Neural progenitor cell (in vitro differentiated cells): ENCODE measurements at regions not wholly inside any gene's neighbourhood (a gene's known extent, or its start where the extent isn't known, plus 50 kb on each side); places are given as distances from the start of the nearest gene placed in this dataset. TPM values are rescaled to one million over a fixed set of nuclear protein-coding genes. Genes with fewer than 3 reads are reported as not detected.
A peak's percentile ranks its signal among the peaks of the same experiment; 100 is the strongest.

ENCODE experiments used
- DNase-seq: peaks from one replicate; pipeline ENCODE4 v3.0.0-alpha.2; 2016; ENCODE audit warnings: low spot score
- H2AFZ ChIP-seq: fragments of 200-600 bp; sonication (generic); replicated peaks from 2 replicates; pipeline ENCODE4 v1.6.1; 2016; ENCODE audit warnings: antibody characterized with exemption
- H3F3A ChIP-seq: fragments of 200-600 bp; sonication (generic); 2 replicates; pipeline ENCODE4 v1.6.1; 2016; ENCODE audit warnings: antibody characterized with exemption, low read depth
- H3K27ac ChIP-seq: fragments of 200-600 bp; sonication (generic); 2 replicates; pipeline ENCODE4 v1.5.1; 2016; ENCODE audit warnings: mild to moderate bottlenecking
- H3K27me3 ChIP-seq: fragments of 200-600 bp; sonication (generic); 2 replicates; pipeline ENCODE4 v1.6.1; 2016; ENCODE audit warnings: mild to moderate bottlenecking, moderate library complexity
- H3K36me3 ChIP-seq: fragments of 200-600 bp; sonication (generic); 2 replicates; pipeline ENCODE4 v1.5.1; 2016
- H3K4me1 ChIP-seq: fragments of 200-600 bp; sonication (generic); 2 replicates; pipeline ENCODE4 v1.6.1; 2016; ENCODE audit warnings: mixed run types
- H3K4me2 ChIP-seq: fragments of 200-600 bp; sonication (generic); 2 replicates; pipeline ENCODE4 v1.6.1; 2016
- H3K4me3 ChIP-seq: fragments of 200-600 bp; sonication (generic); 2 replicates; pipeline ENCODE4 v1.5.1; 2016
- H3K79me2 ChIP-seq: fragments of 200-600 bp; sonication (generic); 2 replicates; pipeline ENCODE4 v1.6.1; 2016; ENCODE audit warnings: low read depth
- H3K9ac ChIP-seq: fragments of 200-600 bp; sonication (generic); 2 replicates; pipeline ENCODE4 v1.6.1; 2016
- H3K9me3 ChIP-seq: fragments of 200-600 bp; sonication (generic); 2 replicates; pipeline ENCODE4 v1.5.1; 2016; ENCODE audit warnings: low read depth
- H4K20me1 ChIP-seq: fragments of 200-600 bp; sonication (generic); 2 replicates; pipeline ENCODE4 v1.6.1; 2016; ENCODE audit warnings: low read depth
- H3K27ac Mint-ChIP-seq: 3 replicates; pipeline ENCODE4 v1.8.0; 2021; ENCODE audit warnings: mixed read lengths
- H3K27me3 Mint-ChIP-seq: 2 replicates; pipeline ENCODE4 v1.8.0; 2022; ENCODE audit warnings: low read depth, mild to moderate bottlenecking, inconsistent platforms, moderate library complexity, mixed read lengths; ENCODE audit not compliant: insufficient read depth
- H3K36me3 Mint-ChIP-seq: 3 replicates; pipeline ENCODE4 v1.8.0; 2021; ENCODE audit warnings: mixed read lengths
- H3K4me1 Mint-ChIP-seq: 3 replicates; pipeline ENCODE4 v1.8.0; 2021; ENCODE audit warnings: mixed read lengths
- H3K4me3 Mint-ChIP-seq: 3 replicates; pipeline ENCODE4 v1.8.0; 2021; ENCODE audit warnings: mild to moderate bottlenecking, moderate library complexity, mixed read lengths
- H3K9me3 Mint-ChIP-seq: 3 replicates; pipeline ENCODE4 v1.8.0; 2020; ENCODE audit warnings: mixed read lengths
- CTCF ChIP-seq: fragments of 200-600 bp; sonication (generic); IDR thresholded peaks from 2 replicates; pipeline ENCODE4 v1.5.1; 2017; ENCODE audit warnings: antibody characterized with exemption, mild to moderate bottlenecking
- EZH2 ChIP-seq: fragments of 200-600 bp; sonication (generic); IDR thresholded peaks from 2 replicates; pipeline ENCODE4 v1.6.1; 2017; ENCODE audit warnings: antibody characterized with exemption, mild to moderate bottlenecking, moderate library complexity
- EZH2phosphoT487 ChIP-seq: fragments of 200-600 bp; sonication (generic); IDR thresholded peaks from 2 replicates; pipeline ENCODE4 v1.6.1; 2017; ENCODE audit warnings: antibody characterized with exemption
- small RNA-seq: library from RNA; depleted of rRNA; stranded (forward); fragments of <200 nt; gene quantifications from one replicate; pipeline ENCODE3, GENCODE V24; 2015

- Histone ChIP-seq H3K4me1 (peaks cover 6% of the 10 kb centered on the region), H3K4me2 (no peak overlapping the region), H3K36me3 (no peaks in the 10 kb centered on the region), H4K20me1 (no peaks in the 10 kb centered on the region), H3K79me2 (no peaks in the 10 kb centered on the region), H3K9ac (no peak overlapping the region), H2AFZ (peak overlapping the region; percentile 38), H3K9me3 (peaks cover 9% of the 10 kb centered on the region), H3K27me3 (no peaks in the 10 kb centered on the region), H3K27ac (no peak overlapping the region), H3F3A (no peaks in the 10 kb centered on the region), H3K4me3 (no peak overlapping the region)
- Mint-ChIP-seq H3K4me3 (no peak overlapping the region), H3K27me3 (no peaks in the 10 kb centered on the region), H3K36me3 (peaks cover 2% of the 10 kb centered on the region), H3K9me3 (peaks cover 43% of the 10 kb centered on the region), H3K4me1 (peaks cover 12% of the 10 kb centered on the region), H3K27ac (peak overlapping the region; percentile 72)
- DNase-seq = no peak
- TF ChIP-seq EZH2phosphoT487 = no peak
- TF ChIP-seq EZH2 = no peak
- no peak for TF ChIP-seq CTCF
Measured at GRCh38 chr3:150023239-150023636, 52.5 kb upstream of the PFN2 start.

DNA sequence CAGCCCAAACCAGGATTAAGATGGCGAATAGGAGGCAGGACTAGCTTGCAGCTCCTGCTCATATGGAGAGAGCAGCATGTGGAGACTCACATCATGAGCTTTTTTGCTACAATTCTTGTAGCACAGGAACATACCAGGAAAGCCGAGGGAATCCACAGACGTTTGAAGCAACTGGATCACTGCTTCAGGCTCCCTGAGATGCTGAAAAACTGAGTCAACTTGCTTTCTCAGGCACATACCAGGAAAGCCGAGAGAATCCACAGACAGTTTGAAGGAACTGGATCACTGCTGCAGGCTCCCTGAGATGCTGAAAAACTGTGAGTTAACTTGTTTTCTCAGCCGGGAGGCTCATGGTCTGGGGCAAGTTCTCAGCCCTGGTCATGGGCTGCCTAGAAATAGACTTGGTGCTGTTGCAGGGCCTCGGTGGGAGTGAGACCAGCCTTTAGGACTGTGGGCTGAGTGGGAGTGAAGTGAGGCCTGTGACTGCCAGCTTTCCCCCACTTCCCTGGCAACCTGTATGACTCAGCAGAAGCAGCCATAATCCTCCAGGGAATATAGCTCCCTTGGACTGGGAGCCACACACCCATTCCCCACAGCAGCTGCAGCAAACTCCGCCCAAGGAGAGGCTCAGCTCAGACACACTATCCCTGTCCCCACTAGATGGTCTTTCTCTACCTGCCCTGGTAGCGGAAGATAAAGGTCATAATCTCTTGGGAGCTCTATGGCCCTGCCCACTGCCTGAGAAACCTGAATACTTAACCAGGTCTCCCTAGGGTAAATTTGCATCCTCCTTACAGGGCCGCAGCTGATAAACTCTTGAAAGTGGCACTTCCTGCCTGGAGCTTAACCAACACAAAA, 51.9 kb upstream of the PFN2 start:
- Mint-ChIP-seq H3K27ac (peak overlapping the region; percentile 72), H3K4me3 (no peak overlapping the region), H3K4me1 (peaks cover 12% of the 10 kb centered on the region), H3K9me3 (peaks cover 38% of the 10 kb centered on the region), H3K36me3 (peaks cover 2% of the 10 kb centered on the region), H3K27me3 (no peaks in the 10 kb centered on the region)
- Histone ChIP-seq H3F3A (no peaks in the 10 kb centered on the region), H3K27me3 (no peaks in the 10 kb centered on the region), H3K36me3 (no peaks in the 10 kb centered on the region), H4K20me1 (no peaks in the 10 kb centered on the region), H3K79me2 (no peaks in the 10 kb centered on the region), H3K4me3 (no peak overlapping the region), H3K9me3 (peaks cover 9% of the 10 kb centered on the region), H3K9ac (no peak overlapping the region), H3K4me1 (peaks cover 6% of the 10 kb centered on the region), H3K27ac (no peak overlapping the region), H3K4me2 (no peak overlapping the region), H2AFZ (peak overlapping the region; percentile 73)
- DNase-seq = no peak
- TF ChIP-seq EZH2 = no peak
- TF ChIP-seq CTCF = no peak
- no peak for TF ChIP-seq EZH2phosphoT487

- H3K4me1 Mint-ChIP-seq = peaks cover 20% of the 10 kb centered on the region
- H3K27ac Mint-ChIP-seq = no peak overlapping the region
Measured at GRCh38 chr3:150020527-150020926, 49.8 kb upstream of the PFN2 start.

More at GRCh38 chr3:150020527-150020926, 49.8 kb upstream of the PFN2 start:
- TF ChIP-seq CTCF = no peak
- TF ChIP-seq EZH2phosphoT487 = no peak
- no peak for TF ChIP-seq EZH2
- no peaks in the 10 kb centered on the region for H3K79me2 ChIP-seq
- H3K4me2 ChIP-seq = no peak overlapping the region
- H3K9ac ChIP-seq = no peak overlapping the region
- no peak overlapping the region for H3K4me3 Mint-ChIP-seq
- H3K9me3 Mint-ChIP-seq = peaks cover 29% of the 10 kb centered on the region
- peaks cover 6% of the 10 kb centered on the region for H3K4me1 ChIP-seq
- no peak overlapping the region for H2AFZ ChIP-seq
- H3K27ac ChIP-seq = no peak overlapping the region
- H3K4me3 ChIP-seq = no peak overlapping the region
- no peak for DNase-seq
- no peaks in the 10 kb centered on the region for H3K36me3 ChIP-seq
- peaks cover 2% of the 10 kb centered on the region for H3K27me3 Mint-ChIP-seq
- no peaks in the 10 kb centered on the region for H3K36me3 Mint-ChIP-seq
- H3K27me3 ChIP-seq = no peaks in the 10 kb centered on the region
- no peaks in the 10 kb centered on the region for H4K20me1 ChIP-seq
- H3K9me3 ChIP-seq = peaks cover 9% of the 10 kb centered on the region
- H3F3A ChIP-seq = no peaks in the 10 kb centered on the region

Small RNAs in the stretch of these regions (small RNA-seq; reads per million reads assigned to genes)
- gene RF00004 = not detected
- gene RPL32P9 = not detected
